Duodenal mucosa (tissue), 2 donors: ENCODE measurements at regions not wholly inside any gene's neighbourhood (a gene's known extent, or its start where the extent isn't known, plus 50 kb on each side); places are given as distances from the start of the nearest gene placed in this dataset.
"Not testable (repeated sequence)": the region's sequence is repeated elsewhere in the genome, so short reads cannot be mapped to it uniquely, and the experiment has no call there.

Experiments used
- H3K27ac ChIP-seq: one replicate; pipeline ENCODE4 v1.7.0; 2013; ENCODE audit warnings: low read depth, low read length
- H3K27me3 ChIP-seq, 2 donors: one replicate each; pipeline ENCODE4 v1.7.0; 2013; ENCODE audit warnings: low read length in 2 of 2, control low read depth in 1 of 2; ENCODE audit not compliant: insufficient read depth in 2 of 2, control insufficient read depth in 1 of 2
- H3K36me3 ChIP-seq, 2 donors: one replicate each; pipeline ENCODE4 v1.7.0; 2013; ENCODE audit warnings: low read length in 2 of 2, control low read depth in 1 of 2; ENCODE audit not compliant: insufficient read depth in 2 of 2, control insufficient read depth in 1 of 2
- H3K4me1 ChIP-seq, 2 donors: one replicate each; pipeline ENCODE4 v1.7.0; 2013; ENCODE audit warnings: low read length in 2 of 2, control low read depth in 1 of 2; ENCODE audit not compliant: insufficient read depth in 2 of 2, control insufficient read depth in 1 of 2
- H3K4me3 ChIP-seq, 2 donors: one replicate each; pipeline ENCODE4 v1.7.0; 2013; ENCODE audit warnings: low read length in 2 of 2, low read depth in 1 of 2
- H3K9ac ChIP-seq, 2 donors: one replicate each; pipeline ENCODE4 v1.7.0; 2013; ENCODE audit warnings: low read length in 2 of 2, low read depth in 1 of 2
- H3K9me3 ChIP-seq, 2 donors: one replicate each; pipeline ENCODE4 v1.7.0; 2013; ENCODE audit warnings: low read length in 2 of 2, control low read depth in 1 of 2; ENCODE audit not compliant: control insufficient read depth in 1 of 2

GRCh38 chr22:44640618-44641155 lies 61.3 kb upstream of the PRR5 start:
- Histone ChIP-seq H3K9ac (no peak overlapping the region), H3K27me3 (no peaks in the 10 kb centered on the region), H3K4me1 (no peaks in the 10 kb centered on the region), H3K27ac (no peak overlapping the region), H3K9me3 (no peaks in the 10 kb centered on the region), H3K4me3 (no peak overlapping the region), H3K36me3 (no peaks in the 10 kb centered on the region)

DNA sequence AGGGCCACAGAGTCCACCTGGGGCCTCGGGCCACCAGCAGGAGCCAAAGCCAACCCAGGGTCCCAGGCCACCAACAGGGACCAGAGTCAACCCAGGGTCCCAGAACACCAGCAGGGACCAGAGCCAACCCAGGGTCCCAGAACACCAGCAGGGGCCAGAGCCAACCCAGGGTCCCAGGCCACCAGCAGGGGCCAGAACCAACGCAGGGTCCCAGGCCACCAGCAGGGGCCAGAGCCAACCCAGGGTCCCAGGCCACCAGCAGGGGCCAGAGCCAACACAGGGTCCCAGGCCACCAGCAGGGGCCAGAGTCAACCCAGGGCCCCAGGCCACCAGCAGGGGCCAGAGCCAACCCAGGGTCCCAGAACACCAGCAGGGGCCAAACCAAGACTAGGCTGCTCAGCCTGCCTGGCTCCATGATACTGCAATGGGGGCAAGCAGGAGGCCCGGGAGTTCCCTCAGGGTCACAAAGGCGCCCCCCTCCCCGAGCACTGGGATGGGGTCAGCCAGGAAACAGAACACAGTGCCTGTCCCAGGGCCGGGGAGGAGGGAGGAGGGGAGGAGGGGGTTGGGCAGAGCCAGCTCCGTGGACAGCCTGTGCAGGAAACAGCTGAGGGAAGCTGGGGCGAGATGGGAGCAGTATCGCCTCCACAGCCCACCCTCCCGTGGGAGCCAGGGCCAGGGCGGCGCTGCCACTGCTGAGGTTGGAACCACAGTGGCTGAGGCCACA lies 62.0 kb upstream of the PRR5 start:
- H3K9ac ChIP-seq: no peak overlapping the region
- H3K27ac ChIP-seq: no peak overlapping the region
- no peaks in the 10 kb centered on the region for H3K9me3 ChIP-seq

DNA sequence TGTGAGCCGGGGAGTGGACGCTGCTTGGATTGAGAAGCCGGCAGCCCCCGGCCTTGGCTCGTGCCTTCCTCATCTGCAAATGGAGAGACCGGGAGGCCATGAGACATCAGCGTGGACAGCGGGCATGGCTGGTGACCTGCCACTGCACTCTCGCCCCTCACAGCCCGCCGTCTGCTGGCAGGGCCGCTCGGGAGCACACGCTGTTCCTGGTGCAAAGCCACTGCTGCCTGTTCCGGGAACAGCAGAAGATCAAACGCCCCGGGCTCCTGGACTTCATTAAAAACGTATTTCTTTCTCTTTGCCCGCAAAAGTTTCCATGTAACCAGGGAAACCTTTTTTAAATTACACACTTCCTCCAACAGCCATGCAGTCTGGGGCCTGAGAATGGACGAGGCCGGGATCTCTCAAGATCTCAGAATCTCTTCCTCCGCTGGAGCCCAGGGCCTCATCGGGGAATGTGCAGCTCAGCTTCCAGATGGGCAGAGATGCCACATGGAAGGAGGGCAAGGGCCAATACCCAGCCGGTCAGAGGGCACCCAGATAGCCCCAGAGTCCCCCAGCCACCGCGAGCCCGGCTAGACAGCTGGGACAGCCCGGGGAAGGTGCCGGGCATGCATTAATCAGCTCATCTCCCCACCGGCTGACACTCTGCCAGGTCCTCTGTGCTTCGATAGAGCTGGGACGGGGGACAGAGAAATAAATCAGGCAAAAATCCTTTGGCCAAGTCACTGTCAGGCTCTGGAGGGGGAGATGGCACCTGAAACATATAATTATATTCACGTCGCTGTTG lies 62.8 kb upstream of the PRR5 start:
- no peak overlapping the region for H3K4me3 ChIP-seq
- H3K9ac ChIP-seq: no peak overlapping the region
- H3K9me3 ChIP-seq: no peaks in the 10 kb centered on the region
- no peaks in the 10 kb centered on the region for H3K4me1 ChIP-seq
- H3K27ac ChIP-seq: no peak overlapping the region
- H3K27me3 ChIP-seq: no peaks in the 10 kb centered on the region
- no peaks in the 10 kb centered on the region for H3K36me3 ChIP-seq

More for the DNA sequence above, 62.0 kb upstream of the PRR5 start:
- Histone ChIP-seq H3K4me1 (no peaks in the 10 kb centered on the region), H3K36me3 (no peaks in the 10 kb centered on the region), H3K4me3 (no peak overlapping the region), H3K27me3 (no peaks in the 10 kb centered on the region)

- H3K9me3 ChIP-seq, H3K4me3 ChIP-seq, H3K27ac ChIP-seq, H3K36me3 ChIP-seq, H3K4me1 ChIP-seq, H3K9ac ChIP-seq, H3K27me3 ChIP-seq: not testable (repeated sequence)
These were observed 65.3 kb upstream of the PRR5 start for GRCh38 chr22:44636502-44637206.

- not testable (repeated sequence) for H3K4me1 ChIP-seq, H3K27me3 ChIP-seq, H3K36me3 ChIP-seq, H3K27ac ChIP-seq, H3K4me3 ChIP-seq, H3K9me3 ChIP-seq, H3K9ac ChIP-seq
These were observed 66.4 kb upstream of the PRR5 start for GRCh38 chr22:44635567-44635966.

DNA sequence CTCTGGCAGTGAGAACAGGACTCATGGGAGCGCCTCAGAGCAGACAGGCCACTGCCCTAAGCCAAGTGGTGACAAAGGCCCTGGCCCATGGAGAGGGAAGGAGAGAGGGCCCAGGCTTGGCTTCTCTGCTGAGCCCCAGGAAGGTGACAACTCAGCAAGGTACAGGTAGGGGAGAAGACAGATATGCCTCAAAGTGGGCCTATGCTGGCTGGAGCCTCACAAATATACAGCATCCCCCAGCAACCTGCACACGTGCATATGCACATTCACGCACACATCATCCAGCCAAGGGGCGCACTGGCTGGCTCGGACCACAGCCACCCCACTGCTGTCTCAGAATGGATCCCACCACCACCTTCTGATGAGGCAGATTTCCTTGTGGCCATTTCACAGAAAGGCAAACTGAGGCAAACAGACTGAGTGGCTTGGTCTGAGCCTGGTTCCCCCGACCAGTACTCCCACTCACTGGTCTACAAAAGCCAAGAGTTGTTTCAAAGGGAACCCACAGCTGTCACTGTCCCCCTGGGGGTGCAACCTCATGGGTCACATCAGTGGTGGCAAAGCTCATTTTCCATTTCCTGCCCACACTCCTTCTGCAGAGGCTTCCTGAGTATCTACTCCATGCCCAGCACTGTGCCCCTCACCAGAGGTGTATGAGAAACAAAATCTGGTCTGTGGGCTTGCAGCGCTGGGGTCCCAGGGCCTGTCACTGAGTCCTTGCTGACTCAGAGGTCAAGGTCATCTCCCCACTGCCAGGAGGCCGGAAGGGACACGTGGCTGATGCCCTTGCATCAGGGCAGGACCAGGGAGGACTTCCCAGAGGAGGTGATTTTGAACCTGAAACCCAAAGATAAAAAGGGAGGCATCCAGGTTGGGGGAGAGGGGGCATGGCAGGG lies 67.3 kb upstream of the PRR5 start:
- no peak overlapping the region for H3K4me3 ChIP-seq
- peaks cover 0 to 5% of the 10 kb centered on the region in 2 donors for H3K4me1 ChIP-seq
- no peaks in the 10 kb centered on the region for H3K36me3 ChIP-seq
- H3K9ac ChIP-seq: no peak overlapping the region
- H3K9me3 ChIP-seq: no peaks in the 10 kb centered on the region
- H3K27me3 ChIP-seq: no peaks in the 10 kb centered on the region
- no peak overlapping the region for H3K27ac ChIP-seq

DNA sequence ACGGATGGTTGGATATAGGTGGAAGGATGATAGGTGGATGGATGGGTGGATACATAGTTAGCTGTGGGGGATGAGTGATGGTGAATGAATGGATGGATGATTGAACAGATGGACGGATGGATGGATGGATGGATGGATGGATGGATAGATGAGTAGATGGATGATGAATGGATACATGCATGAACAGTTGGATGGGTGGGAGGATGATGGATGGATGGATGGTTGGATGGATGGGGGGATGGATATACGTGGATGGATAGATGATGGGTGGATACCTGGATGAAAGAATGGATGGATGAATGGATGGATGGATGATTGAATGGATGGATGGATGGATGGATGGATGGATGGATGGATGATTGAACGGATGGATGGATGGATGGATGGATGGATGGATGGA lies 68.4 kb upstream of the PRR5 start:
- no peaks in the 10 kb centered on the region for H3K36me3 ChIP-seq

DNA sequence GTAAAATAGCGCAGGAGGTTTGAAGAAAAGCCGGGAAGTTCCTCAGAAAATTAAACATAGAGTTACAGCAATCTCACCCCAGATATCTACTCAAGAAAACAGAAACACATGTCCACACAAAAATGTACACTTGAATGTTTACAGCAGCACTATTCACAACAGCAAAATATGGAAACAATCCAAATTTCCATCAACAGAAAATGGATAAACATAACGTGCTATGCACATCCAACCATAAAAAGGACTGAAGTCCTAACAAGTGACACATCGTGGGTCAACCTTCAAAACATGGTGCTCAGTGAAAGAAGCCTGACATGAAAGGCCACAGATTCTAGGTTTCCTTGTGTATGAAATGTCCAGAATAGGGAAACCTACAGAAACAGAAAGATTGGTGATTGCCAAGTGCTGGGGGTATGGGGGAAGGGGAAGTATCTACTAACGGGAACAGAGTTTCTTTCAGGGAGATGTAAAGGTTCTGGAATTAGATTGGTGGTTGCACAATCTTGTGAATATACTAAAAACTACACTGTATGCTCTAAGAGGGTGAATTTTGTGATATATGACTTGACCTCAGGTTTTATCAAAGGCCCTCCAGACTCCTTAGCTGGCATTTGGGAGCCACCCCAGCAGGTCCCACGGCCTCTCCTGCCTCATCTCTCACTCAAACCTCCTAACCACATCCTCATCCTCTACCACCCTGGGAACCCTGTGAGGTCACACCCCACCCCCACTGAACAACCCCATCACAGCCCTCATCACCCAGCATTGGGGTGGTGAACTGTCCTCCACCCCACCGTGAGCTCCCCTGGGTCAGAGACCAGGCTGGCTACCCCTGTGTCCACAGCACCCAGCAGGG lies 69.2 kb upstream of the PRR5 start:
- H3K36me3 ChIP-seq: no peaks in the 10 kb centered on the region
- no peak overlapping the region for H3K9ac ChIP-seq
- H3K9me3 ChIP-seq: no peaks in the 10 kb centered on the region
- H3K27ac ChIP-seq: no peak overlapping the region
- peaks cover 0 to 5% of the 10 kb centered on the region in 2 donors for H3K4me1 ChIP-seq
- no peak overlapping the region for H3K4me3 ChIP-seq
- no peaks in the 10 kb centered on the region for H3K27me3 ChIP-seq

More for the DNA sequence above, 68.4 kb upstream of the PRR5 start:
- Histone ChIP-seq H3K9me3 (no peaks in the 10 kb centered on the region), H3K27ac (no peak overlapping the region), H3K4me3 (no peak overlapping the region), H3K9ac (no peak overlapping the region), H3K27me3 (no peaks in the 10 kb centered on the region), H3K4me1 (peaks cover 0 to 5% of the 10 kb centered on the region in 2 donors)

DNA sequence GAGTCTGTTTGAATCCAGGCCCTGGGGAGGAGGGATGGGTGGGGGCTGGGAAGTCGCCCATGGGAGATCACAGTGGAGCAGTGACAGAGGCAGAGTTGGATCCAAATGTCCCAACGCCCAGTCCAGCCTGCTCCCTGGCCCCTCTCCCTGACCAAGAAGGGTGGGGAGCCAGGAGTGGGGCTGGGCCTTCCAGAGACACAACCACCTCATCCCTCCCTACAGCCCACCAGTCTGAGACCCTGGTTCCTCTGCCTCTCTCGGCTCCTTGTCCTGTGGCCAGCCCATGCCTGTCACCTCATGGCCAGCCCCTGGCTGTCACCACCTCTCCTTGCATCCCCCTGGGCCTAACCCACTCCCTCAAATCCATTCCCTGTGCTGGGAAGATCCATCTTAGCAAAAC lies 71.2 kb upstream of the PRR5 start:
- Histone ChIP-seq H3K27me3 (no peaks in the 10 kb centered on the region), H3K4me1 (peaks cover 0 to 5% of the 10 kb centered on the region in 2 donors), H3K9me3 (no peaks in the 10 kb centered on the region), H3K4me3 (no peak overlapping the region), H3K27ac (no peak overlapping the region), H3K36me3 (no peaks in the 10 kb centered on the region), H3K9ac (no peak overlapping the region)
